ENCODE measurements at regions not wholly inside any gene's neighbourhood (a gene's known extent, or its start where the extent isn't known, plus 50 kb on each side); places are given as distances from the start of the nearest gene placed in this dataset.

- TF ChIP-seq POLR2A (IDR thresholded peaks at IDR 0.05) = no peak
- no peak for TF ChIP-seq CTCF (IDR thresholded peaks at IDR 0.05)
- H3K36me3 ChIP-seq = no peaks in the 10 kb centered on the region
- H3K27me3 ChIP-seq = no peaks in the 10 kb centered on the region
- no peak overlapping the region for H3K27ac ChIP-seq
- DNase-seq = no peak
- intact Hi-C loops (cut with DNase I; ENCODE audit: low total_unique reads) = no loop called here
- no peaks in the 10 kb centered on the region for H3K4me1 ChIP-seq
- H3K9me3 ChIP-seq = no peaks in the 10 kb centered on the region
- H3K4me3 ChIP-seq = no peak overlapping the region
These were observed 52.9 kb upstream of the GLS start for GRCh38 chr2:190827720-190828119.

GRCh38 chr2:190829642-190830041, 51.0 kb upstream of the GLS start:
- H3K9me3 ChIP-seq = no peaks in the 10 kb centered on the region
- no peaks in the 10 kb centered on the region for H3K27me3 ChIP-seq
- intact Hi-C loops (cut with DNase I; ENCODE audit: low total_unique reads) = no loop called here
- H3K27ac ChIP-seq = no peak overlapping the region
- H3K4me3 ChIP-seq = no peak overlapping the region
- H3K36me3 ChIP-seq = no peaks in the 10 kb centered on the region
- no peak for TF ChIP-seq CTCF (IDR thresholded peaks at IDR 0.05)
- no peak for TF ChIP-seq POLR2A (IDR thresholded peaks at IDR 0.05)
- no peaks in the 10 kb centered on the region for H3K4me1 ChIP-seq
- no peak for DNase-seq
